ENCODE measurements at regions not wholly inside any gene's neighbourhood (a gene's known extent, or its start where the extent isn't known, plus 50 kb on each side); places are given as distances from the start of the nearest gene placed in this dataset.

DNA sequence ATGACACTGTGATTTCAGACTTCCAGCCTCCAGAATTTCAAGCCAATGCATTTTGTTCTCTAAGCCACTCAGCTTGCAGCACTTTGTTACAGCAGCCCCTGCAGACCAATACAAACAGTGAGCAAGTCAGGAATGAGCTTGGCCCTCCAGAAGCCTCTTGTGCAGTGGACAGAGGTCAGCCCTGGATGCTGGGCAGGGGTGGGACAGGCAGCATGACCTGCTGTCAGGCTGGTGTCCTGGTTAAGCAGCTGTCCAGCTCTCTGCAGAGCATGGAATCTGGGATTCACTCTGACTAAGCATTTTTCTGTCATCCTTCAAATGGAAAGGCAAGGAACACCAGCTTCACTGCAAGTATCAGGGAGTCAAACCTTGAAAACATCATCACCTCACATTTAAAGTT, 85.5 kb upstream of the GDF10 start:
- peaks cover 0 to 11% (median 0%) of the 10 kb centered on the region in 4 donors for H3K9me3 ChIP-seq
- no peak for TF ChIP-seq POLR2A (IDR thresholded peaks at IDR 0.05)
- TF ChIP-seq, protein P1, sequence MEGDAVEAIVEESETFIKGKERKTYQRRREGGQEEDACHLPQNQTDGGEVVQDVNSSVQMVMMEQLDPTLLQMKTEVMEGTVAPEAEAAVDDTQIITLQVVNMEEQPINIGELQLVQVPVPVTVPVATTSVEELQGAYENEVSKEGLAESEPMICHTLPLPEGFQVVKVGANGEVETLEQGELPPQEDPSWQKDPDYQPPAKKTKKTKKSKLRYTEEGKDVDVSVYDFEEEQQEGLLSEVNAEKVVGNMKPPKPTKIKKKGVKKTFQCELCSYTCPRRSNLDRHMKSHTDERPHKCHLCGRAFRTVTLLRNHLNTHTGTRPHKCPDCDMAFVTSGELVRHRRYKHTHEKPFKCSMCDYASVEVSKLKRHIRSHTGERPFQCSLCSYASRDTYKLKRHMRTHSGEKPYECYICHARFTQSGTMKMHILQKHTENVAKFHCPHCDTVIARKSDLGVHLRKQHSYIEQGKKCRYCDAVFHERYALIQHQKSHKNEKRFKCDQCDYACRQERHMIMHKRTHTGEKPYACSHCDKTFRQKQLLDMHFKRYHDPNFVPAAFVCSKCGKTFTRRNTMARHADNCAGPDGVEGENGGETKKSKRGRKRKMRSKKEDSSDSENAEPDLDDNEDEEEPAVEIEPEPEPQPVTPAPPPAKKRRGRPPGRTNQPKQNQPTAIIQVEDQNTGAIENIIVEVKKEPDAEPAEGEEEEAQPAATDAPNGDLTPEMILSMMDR (IDR thresholded peaks at IDR 0.05) = no peak
- no peak for TF ChIP-seq EP300 (IDR thresholded peaks at IDR 0.05)
- H3K4me1 ChIP-seq = no peaks in the 10 kb centered on the region
- no peaks in the 10 kb centered on the region for H3K36me3 ChIP-seq
- H3K27ac ChIP-seq = no peak overlapping the region
- no peak for DNase-seq (ENCODE audit: low spot score in 2 of 2)
- H3K27me3 ChIP-seq = no peaks in the 10 kb centered on the region
- H3K4me3 ChIP-seq = no peak overlapping the region

GRCh38 chr10:47217113-47217512, 82.9 kb upstream of the GDF10 start:
- Histone ChIP-seq H3K4me3 (no peak overlapping the region), H3K9me3 (peaks cover 0 to 6% (median 0%) of the 10 kb centered on the region in 4 donors), H3K27me3 (no peaks in the 10 kb centered on the region), H3K36me3 (no peaks in the 10 kb centered on the region), H3K4me1 (no peaks in the 10 kb centered on the region), H3K27ac (no peak overlapping the region)
- TF ChIP-seq POLR2A (IDR thresholded peaks at IDR 0.05) (no peak), EP300 (IDR thresholded peaks at IDR 0.05) (no peak)
- TF ChIP-seq, protein P1 (IDR thresholded peaks at IDR 0.05) = no peak
- WGBS, 2 donors = 59 to 64% methylated on average over 3 of the region's 3 CpGs
- no peak for DNase-seq (ENCODE audit: low spot score in 2 of 2)

GRCh38 chr10:47218803-47219202, 81.2 kb upstream of the GDF10 start:
- no peaks in the 10 kb centered on the region for H3K36me3 ChIP-seq
- H3K27ac ChIP-seq = no peak overlapping the region
- no peak for DNase-seq (ENCODE audit: low spot score in 2 of 2)
- no peaks in the 10 kb centered on the region for H3K27me3 ChIP-seq
- TF ChIP-seq EP300 (IDR thresholded peaks at IDR 0.05) (no peak), POLR2A (IDR thresholded peaks at IDR 0.05) (no peak)
- TF ChIP-seq, protein P1 (IDR thresholded peaks at IDR 0.05) = no peak
- 25 to 29% methylated on average over 5 of the region's 5 CpGs for WGBS, 2 donors
- H3K4me3 ChIP-seq = no peak overlapping the region
- H3K4me1 ChIP-seq = no peaks in the 10 kb centered on the region
- no peaks in the 10 kb centered on the region for H3K9me3 ChIP-seq

DNA sequence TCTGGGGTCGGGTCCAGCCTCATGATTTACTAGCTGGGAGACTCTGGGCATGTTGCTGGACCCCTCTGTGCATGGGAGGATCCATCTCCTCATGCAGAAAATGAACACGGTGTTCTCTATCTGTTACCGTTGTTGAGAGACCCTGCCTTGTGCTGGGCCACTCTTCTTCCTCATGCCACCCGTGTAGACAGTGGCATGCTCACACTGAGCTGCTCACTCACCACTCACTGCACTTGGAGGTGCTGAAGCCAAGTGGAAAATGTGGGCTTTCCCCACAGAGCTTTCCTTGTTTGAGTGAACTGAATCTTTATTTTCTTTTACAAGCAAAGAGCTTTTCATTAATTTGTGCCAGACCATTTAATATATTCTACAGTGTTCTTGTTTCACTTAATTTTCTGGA, 77.5 kb upstream of the GDF10 start:
- H3K4me1 ChIP-seq = no peaks in the 10 kb centered on the region
- no peaks in the 10 kb centered on the region for H3K27me3 ChIP-seq
- no peak overlapping the region for H3K27ac ChIP-seq
- WGBS, 2 donors = 28 to 35% methylated on average over 3 to 4 of the region's 4 CpGs
- TF ChIP-seq POLR2A (IDR thresholded peaks at IDR 0.05) (no peak), EP300 (IDR thresholded peaks at IDR 0.05) (no peak)
- TF ChIP-seq, protein P1 (IDR thresholded peaks at IDR 0.05) = no peak
- H3K36me3 ChIP-seq = no peaks in the 10 kb centered on the region
- H3K9me3 ChIP-seq = no peaks in the 10 kb centered on the region
- no peak overlapping the region for H3K4me3 ChIP-seq
- no peak for DNase-seq (ENCODE audit: low spot score in 2 of 2)

DNA sequence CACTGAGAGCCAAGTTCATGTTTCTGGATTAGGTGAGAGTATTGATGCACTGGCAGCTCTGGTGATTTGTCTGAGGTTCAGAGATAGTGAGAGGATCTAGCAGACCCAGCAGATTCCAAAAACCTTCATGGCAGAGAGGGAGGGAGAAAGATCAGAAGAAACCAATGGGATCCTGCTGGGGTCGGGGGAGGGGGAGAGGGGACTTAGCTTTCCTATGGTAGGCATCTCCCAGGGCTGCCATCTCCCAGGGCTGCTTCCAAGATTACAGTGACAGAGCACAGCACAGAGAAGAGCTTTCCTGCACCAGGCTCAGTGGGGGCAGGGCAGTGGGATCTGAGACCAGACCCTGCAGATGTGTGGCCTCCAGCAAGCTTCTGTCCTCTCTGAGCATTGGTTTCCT, 76.8 kb upstream of the GDF10 start:
- WGBS, 2 donors = 100% methylated on average over 1 of the region's 1 CpG
- no peak for TF ChIP-seq EP300 (IDR thresholded peaks at IDR 0.05)
- TF ChIP-seq, protein P1 (IDR thresholded peaks at IDR 0.05) = no peak
- no peak for TF ChIP-seq POLR2A (IDR thresholded peaks at IDR 0.05)
- H3K4me3 ChIP-seq = no peak overlapping the region
- H3K27ac ChIP-seq = no peak overlapping the region
- H3K27me3 ChIP-seq = no peaks in the 10 kb centered on the region
- no peaks in the 10 kb centered on the region for H3K4me1 ChIP-seq
- peaks cover 0 to under 1% (median 0%) of the 10 kb centered on the region in 4 donors for H3K9me3 ChIP-seq
- no peaks in the 10 kb centered on the region for H3K36me3 ChIP-seq
- DNase-seq (ENCODE audit: low spot score in 2 of 2) = no peak
